Fibroblast of the aortic adventitia (primary cell): ENCODE measurements at regions not wholly inside any gene's neighbourhood (a gene's known extent, or its start where the extent isn't known, plus 50 kb on each side); places are given as distances from the start of the nearest gene placed in this dataset.

Source experiments
- DNase-seq: peaks from one replicate; pipeline ENCODE4 v3.0.0-alpha.2; 2010; ENCODE audit warnings: low read depth
- H3K4me3 ChIP-seq: 2 replicates; pipeline ENCODE4 v1.5.1; 2011; ENCODE audit warnings: low read depth, mild to moderate bottlenecking, control low read depth, low read length, moderate library complexity
- TF ChIP-seq, protein P1 (sequence below): IDR thresholded peaks from 2 replicates; pipeline ENCODE4 v1.5.1; 2011; ENCODE audit warnings: mild to moderate bottlenecking, low read length, control low read depth, inconsistent platforms; ENCODE audit not compliant: insufficient read depth

DNA sequence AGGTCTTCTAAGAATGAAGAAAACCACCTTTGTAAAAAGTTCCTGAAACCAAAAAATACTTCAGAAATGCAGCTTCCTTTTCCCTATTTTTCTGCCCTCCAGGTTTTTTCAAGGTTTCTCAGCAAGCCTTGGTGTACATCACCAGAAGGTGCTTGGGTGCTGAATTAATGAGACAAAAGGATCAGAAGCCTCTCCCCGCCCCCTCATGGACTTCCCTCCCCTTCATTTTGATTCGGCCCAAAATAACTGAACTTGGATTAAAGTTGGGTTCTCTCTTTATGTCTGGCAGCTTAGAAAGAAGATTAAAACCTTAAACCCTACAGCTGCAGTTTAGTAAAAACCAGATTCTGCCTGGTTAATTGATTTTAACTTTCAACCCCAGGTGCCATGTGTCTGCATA is 121.7 kb upstream of the ERCC4 start:
- no peak for DNase-seq
- TF ChIP-seq, protein P1, sequence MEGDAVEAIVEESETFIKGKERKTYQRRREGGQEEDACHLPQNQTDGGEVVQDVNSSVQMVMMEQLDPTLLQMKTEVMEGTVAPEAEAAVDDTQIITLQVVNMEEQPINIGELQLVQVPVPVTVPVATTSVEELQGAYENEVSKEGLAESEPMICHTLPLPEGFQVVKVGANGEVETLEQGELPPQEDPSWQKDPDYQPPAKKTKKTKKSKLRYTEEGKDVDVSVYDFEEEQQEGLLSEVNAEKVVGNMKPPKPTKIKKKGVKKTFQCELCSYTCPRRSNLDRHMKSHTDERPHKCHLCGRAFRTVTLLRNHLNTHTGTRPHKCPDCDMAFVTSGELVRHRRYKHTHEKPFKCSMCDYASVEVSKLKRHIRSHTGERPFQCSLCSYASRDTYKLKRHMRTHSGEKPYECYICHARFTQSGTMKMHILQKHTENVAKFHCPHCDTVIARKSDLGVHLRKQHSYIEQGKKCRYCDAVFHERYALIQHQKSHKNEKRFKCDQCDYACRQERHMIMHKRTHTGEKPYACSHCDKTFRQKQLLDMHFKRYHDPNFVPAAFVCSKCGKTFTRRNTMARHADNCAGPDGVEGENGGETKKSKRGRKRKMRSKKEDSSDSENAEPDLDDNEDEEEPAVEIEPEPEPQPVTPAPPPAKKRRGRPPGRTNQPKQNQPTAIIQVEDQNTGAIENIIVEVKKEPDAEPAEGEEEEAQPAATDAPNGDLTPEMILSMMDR = no peak
- no peak overlapping the region for H3K4me3 ChIP-seq

DNA sequence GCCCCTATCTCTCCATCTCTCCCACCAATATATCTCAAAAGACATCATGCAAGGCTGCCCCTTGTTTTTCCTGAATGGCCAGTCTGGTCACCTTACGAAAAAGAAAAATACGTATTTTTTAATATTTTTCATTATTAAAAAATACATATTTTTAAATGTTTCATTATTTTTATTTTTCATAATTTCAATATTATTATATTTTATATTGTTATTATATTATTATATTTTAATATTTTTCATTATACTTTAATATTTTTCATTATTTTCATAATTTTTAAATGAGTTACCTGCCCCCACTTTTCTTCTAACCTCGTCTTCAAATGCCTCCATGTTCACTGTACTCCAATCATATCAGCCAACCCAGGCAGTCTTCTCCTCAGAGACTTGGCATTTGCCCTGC is 116.0 kb upstream of the ERCC4 start:
- TF ChIP-seq, protein P1 = no peak
- no peak for DNase-seq
- H3K4me3 ChIP-seq = no peak overlapping the region

DNA sequence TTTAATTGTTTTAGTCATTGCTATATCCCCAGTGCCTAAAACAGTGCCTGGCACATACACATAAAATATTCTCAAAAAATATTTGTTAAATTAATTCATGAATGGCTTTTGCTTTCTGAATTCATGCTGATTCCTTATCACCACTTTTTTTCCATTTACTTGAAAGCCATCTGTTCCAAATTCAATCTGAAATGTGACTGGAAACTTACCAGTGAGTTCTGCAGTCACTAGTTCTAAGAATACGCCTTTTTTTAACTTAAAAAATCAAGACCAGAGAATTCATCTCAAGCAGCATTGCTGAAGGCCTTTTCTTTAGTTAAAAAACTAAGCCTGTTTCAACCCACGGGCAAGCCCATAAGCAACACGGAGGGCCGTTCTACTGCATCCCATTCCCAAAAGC is 114.0 kb upstream of the ERCC4 start:
- no peak overlapping the region for H3K4me3 ChIP-seq
- TF ChIP-seq, protein P1 = no peak
- no peak for DNase-seq

GRCh38 chr16:13806671-13807070 is 113.3 kb upstream of the ERCC4 start:
- TF ChIP-seq, protein P1 = no peak
- no peak for DNase-seq
- H3K4me3 ChIP-seq = no peak overlapping the region

- TF ChIP-seq, protein P1 = no peak
- DNase-seq = no peak
- H3K4me3 ChIP-seq = no peak overlapping the region
Observed at GRCh38 chr16:13808102-13808501, 111.9 kb upstream of the ERCC4 start.

DNA sequence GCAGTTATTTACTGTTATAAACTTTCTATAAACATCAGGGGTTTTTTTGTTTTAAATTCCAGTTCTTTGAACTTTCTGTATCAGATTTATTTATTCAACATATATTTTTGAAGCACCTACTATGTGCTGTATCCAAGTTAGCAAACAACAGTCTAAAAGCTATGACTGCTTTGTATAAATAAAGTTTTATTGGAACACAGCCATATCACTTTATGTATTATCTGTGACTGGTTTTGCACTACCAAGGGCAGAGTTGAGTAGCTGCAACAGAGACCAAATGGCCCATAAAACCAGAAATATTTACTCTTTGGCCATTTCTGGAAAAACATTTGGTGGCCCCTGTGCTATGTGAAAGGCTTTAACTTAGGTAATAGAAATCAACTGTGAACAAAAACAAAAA is 110.2 kb upstream of the ERCC4 start:
- TF ChIP-seq, protein P1 = no peak
- H3K4me3 ChIP-seq = no peak overlapping the region
- DNase-seq = no peak

- no peak overlapping the region for H3K4me3 ChIP-seq
- no peak for DNase-seq
- TF ChIP-seq, protein P1 = no peak
Observed at GRCh38 chr16:13811834-13812233, 108.1 kb upstream of the ERCC4 start.
